NCI-H82 treated with DMSO at 0.1 percent for 48 hours (cell line): ENCODE measurements at regions not wholly inside any gene's neighbourhood (a gene's known extent, or its start where the extent isn't known, plus 50 kb on each side); places are given as distances from the start of the nearest gene placed in this dataset.
"Not testable (repeated sequence)": the region's sequence is repeated elsewhere in the genome, so short reads cannot be mapped to it uniquely, and the experiment has no call there.

Source experiments
- DNase-seq: peaks from one replicate; lab custom pipeline; 2025; ENCODE audit not compliant: unreplicated experiment; lab: John Stamatoyannopoulos, UW

GRCh38 chr1:80607064-80607463, 1193.7 kb upstream of the ADGRL2 start:
- no peak for DNase-seq

DNA sequence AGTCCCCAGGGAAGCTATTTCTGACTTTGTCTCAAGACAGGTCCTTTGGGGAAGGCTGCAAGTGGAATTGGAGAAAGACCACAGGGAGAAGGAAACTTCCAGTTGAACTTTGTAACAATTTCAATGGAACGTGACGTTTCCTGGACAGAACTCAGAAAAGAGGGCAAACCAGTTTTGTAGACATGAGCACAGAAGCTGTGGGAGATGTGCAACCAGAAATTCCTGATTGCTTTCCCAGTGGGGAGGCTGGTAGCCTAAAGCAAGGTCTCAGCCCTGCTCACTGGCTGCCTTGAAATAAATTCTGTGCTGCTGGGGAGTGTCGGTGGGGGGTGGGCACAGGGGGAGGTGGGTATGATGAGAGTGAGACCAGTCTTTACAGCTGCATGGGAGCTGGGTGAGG, 1206.7 kb upstream of the ADGRL2 start:
- DNase-seq: no peak

DNA sequence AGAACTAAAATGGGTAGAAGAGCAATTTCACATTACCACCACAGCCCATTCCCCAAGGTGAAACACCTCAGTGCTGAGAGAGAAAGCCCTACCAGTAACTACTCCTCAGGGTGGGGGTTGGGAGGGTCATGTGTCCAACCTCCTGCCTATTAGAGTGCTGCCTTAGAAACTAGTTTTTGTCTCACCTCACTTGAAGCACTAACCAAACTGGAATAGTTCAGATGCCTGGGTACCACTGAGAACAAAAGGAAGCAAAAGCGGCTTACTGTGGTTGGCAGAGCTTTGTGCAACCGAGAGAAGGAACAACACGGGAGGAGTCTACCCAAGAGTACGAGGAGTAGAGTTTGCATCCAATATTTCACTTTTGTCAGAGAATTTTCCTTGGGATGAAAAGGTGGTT, 1207.5 kb upstream of the ADGRL2 start:
- DNase-seq: no peak

GRCh38 chr1:80582980-80583379, 1217.8 kb upstream of the ADGRL2 start:
- DNase-seq: no peak

DNA sequence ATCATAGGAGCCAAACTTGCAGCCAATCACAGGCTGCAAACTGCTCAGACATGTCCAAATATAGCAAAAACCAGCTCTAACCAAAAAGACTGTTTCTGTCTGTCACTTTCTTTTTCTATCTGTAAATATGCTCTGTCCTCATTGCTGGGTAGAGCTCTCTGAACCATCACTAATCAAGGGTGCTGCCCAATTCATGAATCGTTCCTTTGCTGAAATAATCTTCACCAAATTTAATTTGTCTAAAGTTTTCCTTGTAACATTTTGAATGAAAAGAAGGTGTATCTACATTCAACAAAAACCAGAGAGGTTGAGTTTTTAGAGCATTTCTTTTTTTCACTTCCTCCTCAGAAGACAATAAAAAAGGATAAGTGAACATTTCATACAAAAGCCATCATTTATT, 1221.7 kb upstream of the ADGRL2 start:
- DNase-seq: no peak

- no peak for DNase-seq
These were observed 1233.9 kb upstream of the ADGRL2 start for GRCh38 chr1:80566867-80567266.

DNA sequence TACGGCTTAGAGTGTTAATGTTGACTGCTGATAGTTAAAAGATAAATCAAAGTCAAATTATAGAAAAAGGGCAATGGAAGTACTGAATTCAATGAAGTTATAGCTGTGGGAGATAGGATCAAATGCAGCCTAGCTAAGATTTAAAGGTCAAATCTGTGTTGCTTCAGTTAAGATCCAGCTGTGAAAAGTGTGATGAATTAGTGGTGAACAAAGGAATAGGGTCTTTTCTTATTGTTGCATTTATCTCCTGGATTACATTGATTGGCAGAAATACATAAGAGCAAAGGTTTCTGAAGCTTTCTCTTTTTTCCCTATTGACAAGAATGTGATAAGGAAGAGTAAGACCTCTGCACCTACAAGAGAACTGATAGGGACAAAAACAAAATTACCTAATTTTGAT, 1234.6 kb upstream of the ADGRL2 start:
- no peak for DNase-seq

- no peak for DNase-seq
These were observed 1235.3 kb upstream of the ADGRL2 start for GRCh38 chr1:80565406-80565805.

GRCh38 chr1:80542231-80542630, 1258.5 kb upstream of the ADGRL2 start:
- no peak for DNase-seq

- no peak for DNase-seq
These were observed 1260.1 kb upstream of the ADGRL2 start for GRCh38 chr1:80540596-80540995.

GRCh38 chr1:80540149-80540548, 1260.6 kb upstream of the ADGRL2 start:
- no peak for DNase-seq

- not testable (repeated sequence) for DNase-seq
These were observed 1261.4 kb upstream of the ADGRL2 start for GRCh38 chr1:80539298-80539697.

GRCh38 chr1:80536461-80536860, 1264.3 kb upstream of the ADGRL2 start:
- DNase-seq: no peak

GRCh38 chr1:80535466-80535865, 1265.3 kb upstream of the ADGRL2 start:
- DNase-seq: no peak

DNA sequence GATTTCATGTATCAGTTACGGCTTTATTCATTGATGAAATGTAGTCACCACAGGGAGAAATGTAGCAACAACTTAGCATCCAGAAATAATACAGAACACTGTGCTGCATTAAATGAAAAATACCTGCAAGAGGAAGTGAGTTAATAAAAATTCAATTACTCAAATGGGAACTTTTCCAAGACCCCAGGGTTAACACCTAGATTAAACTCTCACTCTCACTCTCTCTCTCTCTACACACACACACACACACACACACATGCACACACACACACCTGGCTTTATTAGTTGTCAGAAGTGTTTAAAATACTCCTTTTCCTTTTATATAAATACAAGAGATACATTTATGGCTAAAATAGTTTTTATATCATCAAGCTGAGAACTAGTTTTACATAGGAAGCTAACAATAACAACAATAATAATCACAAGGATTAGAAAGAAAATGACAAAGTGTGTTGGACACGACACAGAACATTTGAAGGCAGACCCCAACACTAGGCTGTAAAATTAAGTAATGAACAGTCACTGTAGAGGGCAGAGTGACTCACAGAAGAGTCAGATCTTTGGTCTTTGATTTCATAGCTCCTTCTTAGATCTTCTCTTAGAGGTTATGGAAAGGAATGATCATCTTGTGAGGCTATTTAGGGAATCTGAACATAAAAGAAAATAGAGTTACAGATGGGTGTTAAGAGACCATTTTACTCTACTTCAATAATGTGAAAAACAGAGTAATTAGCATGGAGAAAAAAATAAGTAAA, 1266.0 kb upstream of the ADGRL2 start:
- no peak for DNase-seq

- no peak for DNase-seq
These were observed 1266.9 kb upstream of the ADGRL2 start for GRCh38 chr1:80533775-80534334.

DNA sequence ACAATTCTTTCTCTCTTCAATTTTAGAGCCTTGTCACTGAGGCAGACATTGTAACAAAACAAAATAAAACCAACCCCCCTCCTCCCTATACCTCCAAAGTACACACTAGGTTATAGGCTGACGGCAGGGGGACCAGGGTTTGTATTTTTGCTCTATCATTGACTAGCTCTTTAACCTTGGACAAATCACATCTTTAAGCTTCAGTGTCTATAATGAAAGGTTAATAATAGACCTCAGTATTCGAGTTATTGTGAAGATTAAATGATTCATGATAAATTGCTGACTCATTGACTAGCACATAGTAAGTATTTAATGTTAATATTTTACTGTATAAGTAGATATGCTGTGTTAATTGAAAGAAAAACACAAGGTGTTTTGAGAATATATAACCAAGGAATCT, 1267.6 kb upstream of the ADGRL2 start:
- DNase-seq: no peak

GRCh38 chr1:80531182-80531581, 1269.6 kb upstream of the ADGRL2 start:
- DNase-seq: no peak

DNA sequence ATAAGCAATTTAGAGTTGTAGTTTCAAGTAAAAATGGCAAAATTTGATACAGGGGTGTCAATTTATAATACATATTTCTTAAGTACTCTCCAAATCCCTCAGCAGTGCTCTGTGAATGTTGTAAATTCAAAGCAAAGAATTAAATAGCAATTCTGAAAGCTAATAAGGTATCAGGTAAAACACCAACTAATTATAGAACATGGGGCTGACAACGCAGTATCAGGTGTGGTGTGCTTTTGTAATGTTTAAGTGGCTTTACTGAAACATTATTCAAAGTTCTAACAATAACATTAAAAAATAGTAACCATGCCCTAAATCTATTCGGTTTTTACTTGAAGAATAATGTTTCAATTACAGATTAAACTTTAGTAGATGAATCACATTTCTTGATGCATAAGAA, 1271.2 kb upstream of the ADGRL2 start:
- DNase-seq: no peak

DNA sequence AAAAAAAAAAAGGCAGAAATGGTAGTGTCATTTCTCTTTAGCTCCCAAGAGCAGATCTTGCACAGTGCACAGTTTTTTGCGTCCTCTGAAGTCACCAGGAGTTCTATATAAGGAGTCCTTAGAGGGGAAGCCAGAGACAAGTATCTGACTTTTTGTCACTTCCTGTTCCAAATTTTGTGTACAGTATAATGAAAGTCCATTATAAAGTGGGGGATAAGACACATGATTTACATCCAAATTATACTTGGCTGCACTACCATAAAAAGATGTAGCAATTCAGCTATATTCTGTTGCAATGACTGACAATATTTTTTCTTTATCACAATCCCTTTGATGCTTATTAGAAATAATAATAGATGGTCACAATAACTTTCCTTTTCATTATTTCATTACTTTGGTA, 1276.9 kb upstream of the ADGRL2 start:
- no peak for DNase-seq

DNA sequence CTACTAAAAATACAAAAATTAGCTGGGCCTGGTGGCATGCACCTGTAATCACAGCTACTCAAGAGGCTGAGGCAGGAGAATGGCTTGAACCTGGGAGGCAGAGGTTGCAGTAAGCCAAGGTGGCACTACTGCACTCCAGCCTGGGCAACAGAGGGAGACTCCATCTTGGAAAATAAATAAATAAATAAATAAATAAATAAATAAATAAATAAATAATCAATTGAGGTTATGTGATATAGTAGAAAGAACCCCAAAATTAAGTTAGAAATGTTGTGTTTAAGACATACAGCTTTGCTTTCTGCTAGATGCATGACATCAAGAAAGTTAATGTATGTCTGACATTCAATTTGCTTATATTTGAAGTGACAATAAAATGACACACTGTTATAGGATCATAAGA, 1277.7 kb upstream of the ADGRL2 start:
- not testable (repeated sequence) for DNase-seq

GRCh38 chr1:80520949-80521348, 1279.8 kb upstream of the ADGRL2 start:
- DNase-seq: no peak

- DNase-seq: no peak
These were observed 1283.7 kb upstream of the ADGRL2 start for GRCh38 chr1:80517062-80517461.
